HG03457 (cell line): ENCODE measurements at regions not wholly inside any gene's neighbourhood (a gene's known extent, or its start where the extent isn't known, plus 50 kb on each side); places are given as distances from the start of the nearest gene placed in this dataset.

ENCODE experiments used
- ATAC-seq: cut with Tn5 transposase; IDR thresholded peaks from one replicate; pipeline ENCODE4 v1.9.1; 2021; ENCODE audit warnings: moderate number of reproducible peaks; ENCODE audit not compliant: unreplicated experiment

- no peak for ATAC-seq
These were observed 74.6 kb upstream of the SPATA12 start for GRCh38 chr3:56985878-56986277.

GRCh38 chr3:56985460-56985859 is 75.0 kb upstream of the SPATA12 start:
- no peak for ATAC-seq

DNA sequence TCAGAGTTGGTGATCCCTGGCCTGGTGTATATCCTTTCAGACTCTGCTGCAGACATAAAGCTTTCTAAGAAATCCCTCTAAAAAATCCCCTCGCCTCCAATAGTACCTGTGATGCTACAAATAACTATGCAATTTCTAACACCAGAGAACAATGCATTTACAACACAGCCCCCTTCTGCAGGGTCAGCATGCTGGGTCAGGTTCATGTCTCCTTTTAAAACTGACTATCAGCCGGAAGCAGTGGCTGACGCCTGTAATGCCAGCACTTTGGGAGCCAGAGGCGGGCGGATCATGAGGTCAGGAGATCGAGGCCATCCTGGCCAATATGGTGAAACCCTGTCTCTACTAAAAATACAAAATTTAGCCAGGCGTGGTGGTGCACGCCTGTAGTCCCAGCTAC is 77.0 kb upstream of the SPATA12 start:
- ATAC-seq: no peak

- ATAC-seq: no peak
These were observed 78.8 kb upstream of the SPATA12 start for GRCh38 chr3:56981445-56982230.

DNA sequence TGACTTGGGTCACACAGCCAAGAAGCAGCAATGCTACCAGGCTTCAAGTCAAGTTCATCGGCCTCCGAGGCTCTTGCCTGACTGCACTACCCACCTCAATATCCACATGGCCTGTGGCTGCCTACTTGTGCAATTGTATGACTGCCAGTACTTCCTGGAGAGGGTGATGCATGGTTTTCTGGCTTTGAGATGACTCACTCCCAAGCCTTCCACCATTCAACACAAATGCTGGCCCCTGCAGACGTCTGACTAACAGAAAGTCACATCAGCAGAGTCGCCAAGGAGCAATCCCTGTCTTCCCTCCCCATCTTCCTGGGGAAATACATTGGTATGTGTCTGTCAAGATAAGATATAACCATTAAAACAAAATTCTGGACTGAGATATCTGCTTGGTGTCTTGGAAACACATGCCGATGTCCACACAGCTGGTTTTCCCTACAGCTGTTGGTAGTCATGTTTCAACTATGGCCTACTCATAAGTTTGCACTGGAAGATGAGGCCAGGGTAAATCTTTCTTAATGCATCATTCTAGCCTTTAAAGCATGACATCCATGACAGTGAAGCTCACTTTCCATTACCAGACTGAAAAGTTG is 79.6 kb upstream of the SPATA12 start:
- ATAC-seq: no peak

GRCh38 chr3:56980243-56980642 is 80.2 kb upstream of the SPATA12 start:
- no peak for ATAC-seq

DNA sequence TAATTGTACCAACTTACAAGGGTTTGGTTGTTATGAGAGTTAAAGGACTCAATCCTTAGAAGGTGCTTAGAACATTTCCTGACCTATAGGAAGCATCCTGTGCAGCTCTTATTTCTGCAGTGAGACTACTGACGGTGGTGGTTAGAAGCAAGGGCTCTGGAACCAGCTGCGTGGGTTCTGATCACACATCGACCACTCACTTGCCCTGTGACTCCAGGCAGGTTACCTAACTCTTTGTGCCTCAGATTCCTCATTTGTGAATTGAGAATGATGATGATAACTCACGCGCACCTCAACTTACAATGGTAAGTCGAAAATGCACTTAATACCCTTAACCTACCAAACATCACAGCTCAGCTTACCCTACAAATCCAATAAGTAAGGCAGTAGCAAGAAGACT is 80.7 kb upstream of the SPATA12 start:
- ATAC-seq: no peak

DNA sequence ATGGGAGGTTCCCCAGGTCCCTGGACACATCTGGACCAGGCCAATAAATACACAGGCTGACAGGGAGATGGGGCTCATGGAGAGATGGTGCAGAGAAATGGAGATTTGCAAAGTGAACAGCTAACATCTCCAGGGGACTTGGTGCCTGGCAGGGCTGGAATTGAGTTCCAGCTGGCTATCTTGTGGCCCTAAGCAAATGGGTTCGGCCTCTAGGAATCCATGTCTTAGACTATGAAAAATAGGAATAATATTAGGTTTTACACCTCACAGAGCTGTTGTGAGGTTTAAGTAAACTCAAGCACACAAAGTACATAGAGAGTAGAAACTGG is 82.9 kb upstream of the SPATA12 start:
- no peak for ATAC-seq

DNA sequence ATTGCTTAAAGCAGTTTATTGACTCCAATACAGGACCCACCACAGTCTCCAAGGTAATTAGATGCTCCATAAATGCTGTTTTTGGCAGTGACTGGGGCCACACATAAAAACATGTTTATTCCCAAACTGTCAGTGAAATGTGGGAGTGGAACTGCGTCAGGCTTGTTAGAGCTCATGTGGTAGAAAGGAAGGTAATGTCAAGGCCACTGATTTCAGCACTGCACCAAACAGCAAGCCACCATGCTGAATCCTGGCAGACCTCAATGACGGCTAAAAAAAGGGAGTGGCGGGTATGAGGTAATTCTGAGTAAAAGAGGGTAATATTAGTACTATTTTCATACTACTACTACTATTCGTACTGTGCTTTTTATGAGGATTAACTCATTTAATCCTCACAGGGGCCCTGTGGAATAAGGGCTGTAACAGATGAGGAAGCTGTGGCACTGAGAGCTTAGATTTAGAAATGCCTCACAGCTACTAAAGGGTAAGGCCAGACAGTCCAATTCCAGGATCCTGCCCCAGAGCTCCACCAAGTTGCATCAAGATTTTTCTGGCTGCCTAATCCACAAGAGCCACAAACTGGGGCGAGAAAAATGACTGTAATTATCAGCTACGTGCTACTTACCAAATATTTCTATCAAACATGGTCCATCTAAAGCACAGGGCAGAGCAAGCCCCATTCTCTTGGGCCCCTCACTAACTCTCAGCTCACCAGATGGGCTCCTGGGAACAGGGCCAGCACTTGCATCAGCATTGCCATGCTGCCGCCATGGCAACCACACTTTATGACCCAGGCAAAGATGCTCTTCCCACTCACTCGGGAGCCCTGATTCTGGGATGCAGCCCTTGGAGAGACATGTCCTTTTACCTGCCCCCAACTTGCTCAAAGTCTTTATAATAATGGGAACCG is 83.6 kb upstream of the SPATA12 start:
- ATAC-seq: no peak

DNA sequence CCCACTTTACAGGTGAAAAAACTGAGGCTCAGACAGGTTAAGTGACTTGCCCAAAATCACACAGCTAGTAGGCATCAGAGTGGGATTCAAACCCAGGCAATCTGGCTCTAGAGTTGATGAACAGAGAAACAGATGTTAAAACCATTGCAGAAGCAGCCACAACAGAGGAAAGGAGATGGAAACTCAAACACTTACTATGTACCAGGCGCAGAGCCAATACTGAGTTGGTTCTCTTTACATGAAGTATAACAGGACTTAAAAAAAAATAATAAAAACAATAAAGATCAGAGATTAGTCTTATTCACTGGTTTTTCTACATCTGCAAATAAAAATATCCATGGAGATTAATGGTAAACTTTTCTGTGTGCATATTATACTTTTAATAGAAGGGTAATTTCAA is 84.9 kb upstream of the SPATA12 start:
- no peak for ATAC-seq

DNA sequence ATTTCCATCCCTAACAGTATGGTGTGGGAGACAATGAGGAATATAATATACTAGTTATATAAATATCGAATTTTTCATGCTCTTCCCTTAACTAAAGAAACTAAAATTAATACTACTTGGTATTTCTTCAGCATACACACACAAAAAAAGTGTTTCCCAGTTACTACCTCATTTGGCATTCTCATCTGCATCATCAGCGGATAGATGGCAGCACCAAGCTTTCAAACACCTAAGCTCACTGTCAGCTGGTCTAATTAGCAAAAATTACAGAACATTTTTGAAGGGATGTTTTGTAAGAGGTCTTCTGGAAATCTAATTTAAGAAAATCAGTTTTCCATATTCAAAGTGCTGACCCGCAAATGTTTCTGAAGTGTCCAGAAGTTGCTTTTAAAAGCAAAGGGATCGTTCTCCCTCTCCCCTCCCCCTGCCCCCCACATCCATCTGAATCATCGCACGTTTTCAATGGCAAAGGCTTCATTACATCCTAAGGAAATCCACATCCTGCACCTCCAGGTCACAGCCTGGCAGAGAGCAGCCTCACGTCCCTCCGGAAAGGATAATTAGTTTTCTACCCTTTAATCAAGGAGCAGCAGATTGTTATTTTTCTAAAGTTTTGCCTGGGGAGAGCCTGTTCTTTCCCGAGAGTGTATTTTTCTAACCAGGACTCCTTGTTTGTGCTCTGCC is 86.1 kb upstream of the SPATA12 start:
- ATAC-seq: no peak

- ATAC-seq: no peak
These were observed 88.6 kb upstream of the SPATA12 start for GRCh38 chr3:56971816-56972215.

GRCh38 chr3:56971261-56971660 is 89.2 kb upstream of the SPATA12 start:
- ATAC-seq: no peak

DNA sequence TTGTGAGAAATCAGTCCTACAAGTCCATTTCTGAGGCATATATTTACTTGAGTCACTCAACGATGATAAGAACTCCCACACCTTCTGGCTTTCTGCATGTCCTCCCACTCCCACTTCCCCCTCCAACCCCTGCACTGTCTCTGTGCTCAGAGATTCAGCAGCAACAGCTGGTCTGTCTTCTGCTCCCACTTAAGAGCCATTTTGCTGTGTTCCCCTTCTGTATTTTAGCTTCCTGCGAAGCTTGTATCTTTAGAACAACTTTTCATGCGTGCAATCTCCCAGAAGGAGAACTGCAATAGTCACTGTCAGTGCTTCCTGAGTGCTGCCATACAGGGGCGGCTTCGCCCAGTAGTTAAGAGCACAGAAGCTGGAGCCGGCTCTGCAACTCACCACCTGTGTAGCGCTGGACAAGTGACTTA is 90.0 kb upstream of the SPATA12 start:
- no peak for ATAC-seq

GRCh38 chr3:56969851-56970250 is 90.6 kb upstream of the SPATA12 start:
- ATAC-seq: no peak

DNA sequence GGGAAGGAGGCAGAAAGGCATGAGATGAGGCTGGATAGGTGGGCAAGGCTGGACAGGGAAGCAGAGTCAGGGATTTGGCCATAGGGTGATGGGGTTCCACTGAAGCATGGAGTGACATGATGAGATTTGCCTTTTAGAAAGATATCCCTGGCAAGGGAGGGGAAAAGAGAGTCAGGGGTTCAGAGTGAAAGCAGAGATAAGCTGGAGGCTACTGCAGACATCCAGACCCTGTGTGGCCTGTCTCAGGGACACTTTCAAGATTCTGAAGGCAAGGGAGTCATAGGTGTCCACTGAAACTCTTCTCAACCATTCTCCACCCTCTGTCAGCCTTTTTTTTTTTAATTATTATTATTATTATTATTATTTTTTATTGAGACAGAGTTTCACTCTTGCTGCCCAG is 94.0 kb upstream of the SPATA12 start:
- no peak for ATAC-seq

DNA sequence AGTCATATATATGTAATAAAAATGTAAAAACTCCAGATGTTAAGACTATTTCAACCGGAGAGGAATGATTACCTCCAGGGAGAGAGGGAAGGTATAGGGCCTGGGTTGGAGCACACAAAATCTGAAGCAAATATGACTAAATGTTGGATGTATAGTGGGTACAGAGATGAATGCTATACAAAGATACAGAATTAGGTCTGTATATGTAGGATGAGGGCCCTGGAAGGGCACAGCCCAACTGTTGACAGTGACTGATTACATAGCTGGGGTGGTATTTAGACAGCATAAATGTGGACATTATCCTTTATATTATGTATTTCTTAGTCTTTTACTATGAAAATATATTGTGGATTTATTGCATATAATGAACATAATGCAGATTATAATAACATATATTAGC is 94.4 kb upstream of the SPATA12 start:
- no peak for ATAC-seq

- ATAC-seq: no peak
These were observed 97.5 kb upstream of the SPATA12 start for GRCh38 chr3:56962922-56963321.

- ATAC-seq: no peak
These were observed 98.3 kb upstream of the SPATA12 start for GRCh38 chr3:56962206-56962605.

DNA sequence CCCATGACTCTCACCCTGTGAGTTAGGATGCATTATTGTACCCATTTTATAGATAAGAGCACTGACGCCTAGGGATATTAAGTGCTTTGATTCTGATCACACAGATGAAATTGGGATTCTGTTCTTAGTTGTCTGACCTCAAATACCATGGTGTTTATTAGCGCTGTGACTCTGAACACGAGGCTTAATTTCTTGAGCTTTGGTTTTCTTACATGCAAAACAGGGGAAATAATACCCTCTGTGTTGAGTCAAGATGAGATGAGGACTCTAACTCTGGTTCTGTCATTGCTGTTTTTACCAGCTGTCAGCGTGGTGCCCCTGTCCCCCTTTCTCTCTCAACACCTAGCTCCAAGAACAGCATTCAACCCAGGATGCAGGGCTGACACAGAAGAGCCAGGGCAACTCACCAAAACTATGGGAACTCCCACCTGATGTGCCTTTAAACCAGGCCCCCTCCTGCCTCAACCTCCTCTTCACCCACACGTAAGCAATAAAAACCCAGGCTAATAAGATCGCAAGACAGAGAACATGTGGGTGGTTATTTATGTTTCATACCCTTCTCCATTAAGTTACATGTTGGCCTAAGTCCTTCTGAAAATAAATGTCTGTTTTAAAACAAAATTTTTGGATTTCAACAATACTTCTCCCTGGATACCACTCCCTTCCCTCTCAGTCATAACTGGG is 100.1 kb upstream of the SPATA12 start:
- no peak for ATAC-seq

DNA sequence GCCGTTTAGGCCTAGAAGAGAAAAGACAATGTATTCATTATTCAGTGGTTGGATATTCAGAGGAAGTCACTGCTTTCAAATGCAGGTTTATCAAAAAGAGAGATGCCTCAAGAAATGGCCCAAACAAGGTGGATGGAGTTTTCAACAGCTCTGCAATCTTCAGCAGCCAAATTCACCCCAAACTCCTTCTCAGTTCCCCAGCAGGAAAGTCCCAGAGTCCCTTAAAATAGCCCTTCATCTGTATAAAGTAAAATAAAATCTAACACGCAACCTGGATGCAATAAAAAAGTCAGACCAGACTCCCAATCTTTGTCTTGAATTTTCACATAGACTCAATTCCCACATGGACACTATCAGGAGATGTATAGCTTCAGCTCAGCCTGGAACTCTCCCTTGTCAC is 101.6 kb upstream of the SPATA12 start:
- ATAC-seq: no peak
